ENCODE measurements at regions not wholly inside any gene's neighbourhood (a gene's known extent, or its start where the extent isn't known, plus 50 kb on each side); places are given as distances from the start of the nearest gene placed in this dataset.
A peak's percentile ranks its signal among the peaks of the same experiment; 100 is the strongest.

GRCh38 chr11:94671553-94672366 is 96.4 kb upstream of the AMOTL1 start:
- no peak for DNase-seq (ENCODE audit: low read depth in 2 of 2)

DNA sequence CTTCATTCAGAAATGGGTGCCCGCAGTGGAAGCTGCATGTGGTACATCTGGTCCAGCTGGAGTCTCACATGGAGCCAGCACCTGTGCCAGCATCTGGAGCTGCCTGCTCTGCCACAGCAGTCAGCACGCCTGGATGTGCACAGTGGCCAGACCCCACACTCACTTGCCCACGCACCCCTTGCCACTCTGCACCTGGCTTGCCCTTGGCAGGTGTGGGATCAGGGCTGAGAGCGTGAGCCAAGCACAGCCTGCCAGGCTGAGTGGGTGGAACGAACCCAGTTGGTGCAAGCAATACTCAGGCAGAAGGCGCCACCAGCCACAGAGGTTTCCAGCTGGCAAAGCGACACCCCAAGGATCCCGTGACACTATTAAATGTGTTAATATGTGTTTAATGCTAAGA is 95.5 kb upstream of the AMOTL1 start:
- DNase-seq (ENCODE audit: low read depth in 2 of 2): no peak

GRCh38 chr11:94673386-94673785 is 94.8 kb upstream of the AMOTL1 start:
- DNase-seq (ENCODE audit: low read depth in 2 of 2): no peak

GRCh38 chr11:94673951-94674491 is 94.1 kb upstream of the AMOTL1 start:
- no peak for DNase-seq (ENCODE audit: low read depth in 2 of 2)

- DNase-seq (ENCODE audit: low read depth in 2 of 2): no peak
These were observed 92.9 kb upstream of the AMOTL1 start for GRCh38 chr11:94675239-94675638.

DNA sequence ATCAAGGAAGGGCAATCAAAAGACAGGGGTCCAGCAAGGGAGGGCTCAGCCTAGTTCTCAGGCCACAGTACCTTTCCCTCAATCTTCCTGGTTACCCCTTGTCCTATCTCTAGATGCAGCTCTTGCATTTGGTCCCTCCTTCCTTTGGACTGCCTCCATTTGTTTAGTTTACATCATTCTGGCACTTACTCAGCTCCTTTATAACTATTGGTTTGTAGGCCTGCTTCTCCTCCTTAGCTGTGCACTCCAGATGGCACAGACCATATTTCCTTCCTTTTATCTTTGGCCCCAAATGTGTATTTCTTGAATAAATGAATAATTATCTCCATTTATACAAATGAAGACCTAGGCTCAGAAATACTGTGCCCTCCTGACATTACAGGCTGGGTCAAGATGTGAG is 92.3 kb upstream of the AMOTL1 start:
- DNase-seq (ENCODE audit: low read depth in 2 of 2): no peak

GRCh38 chr11:94676814-94677213 is 91.3 kb upstream of the AMOTL1 start:
- DNase-seq (ENCODE audit: low read depth in 2 of 2): no peak

GRCh38 chr11:94678236-94678635 is 89.9 kb upstream of the AMOTL1 start:
- DNase-seq (ENCODE audit: low read depth in 2 of 2): no peak

- no peak for DNase-seq (ENCODE audit: low read depth in 2 of 2)
These were observed 89.3 kb upstream of the AMOTL1 start for GRCh38 chr11:94678901-94679300.

DNA sequence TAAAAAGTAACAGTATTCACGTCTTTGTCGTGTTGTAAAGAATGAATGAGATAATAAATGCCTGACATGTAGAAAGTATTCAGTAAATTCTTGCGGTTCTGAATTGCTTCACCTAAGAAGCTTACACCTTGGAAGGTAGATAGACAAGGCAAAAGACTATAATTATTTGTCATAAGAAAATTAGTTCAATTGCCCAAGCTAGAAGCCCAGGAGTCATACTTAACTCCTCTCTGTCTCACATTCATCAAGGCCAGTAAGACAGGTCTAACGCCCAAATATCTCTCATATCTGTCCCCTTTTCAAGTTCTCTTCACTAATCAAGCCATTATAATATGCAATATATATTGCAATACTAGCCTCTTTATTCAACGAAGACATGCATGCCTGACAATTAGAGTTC is 87.7 kb upstream of the AMOTL1 start:
- DNase-seq (ENCODE audit: low read depth in 2 of 2): no peak

DNA sequence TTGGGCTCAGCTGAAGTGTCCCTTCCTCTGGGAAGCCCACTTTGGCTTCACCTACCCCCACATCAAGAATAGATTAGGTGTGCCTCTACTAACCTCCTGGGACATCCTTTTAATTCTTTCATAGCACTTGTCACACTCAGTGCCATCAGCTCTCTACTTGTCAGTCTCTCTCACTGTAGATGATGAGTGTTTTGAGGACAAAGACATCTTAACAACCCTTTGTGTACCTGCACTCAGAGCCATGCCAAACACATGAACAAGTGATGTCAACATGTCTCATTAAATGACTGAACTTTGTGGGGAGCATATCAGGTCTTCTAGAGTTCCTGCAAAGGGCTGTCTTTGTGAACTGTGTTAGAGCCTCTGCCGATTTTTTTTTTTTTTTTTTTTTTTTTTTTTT is 87.0 kb upstream of the AMOTL1 start:
- DNase-seq (ENCODE audit: low read depth in 2 of 2): no peak

DNA sequence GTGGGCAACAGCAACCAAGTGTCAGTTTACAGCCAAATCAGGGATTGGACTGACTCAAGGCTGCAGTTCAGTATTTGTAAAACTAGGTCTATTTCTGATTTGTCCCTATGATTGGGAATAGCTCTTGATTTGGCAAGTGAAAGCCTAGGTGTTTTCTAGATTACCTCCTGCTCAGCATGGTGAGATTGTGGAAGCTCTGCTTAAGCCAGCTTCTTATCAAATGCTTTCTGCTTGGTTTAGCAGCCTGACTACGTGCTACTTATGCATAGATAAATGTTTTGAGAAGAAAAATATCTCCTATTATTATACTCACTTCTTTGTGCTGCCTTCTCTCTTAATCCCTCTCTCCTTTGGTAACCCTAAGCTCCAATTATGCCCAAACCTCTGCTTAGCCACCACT is 86.3 kb upstream of the AMOTL1 start:
- no peak for DNase-seq (ENCODE audit: low read depth in 2 of 2)

GRCh38 chr11:94694309-94695060 is 73.7 kb upstream of the AMOTL1 start:
- no peak for DNase-seq (ENCODE audit: low read depth in 2 of 2)

- no peak for DNase-seq (ENCODE audit: low read depth in 2 of 2)
These were observed 71.0 kb upstream of the AMOTL1 start for GRCh38 chr11:94697156-94697555.

DNA sequence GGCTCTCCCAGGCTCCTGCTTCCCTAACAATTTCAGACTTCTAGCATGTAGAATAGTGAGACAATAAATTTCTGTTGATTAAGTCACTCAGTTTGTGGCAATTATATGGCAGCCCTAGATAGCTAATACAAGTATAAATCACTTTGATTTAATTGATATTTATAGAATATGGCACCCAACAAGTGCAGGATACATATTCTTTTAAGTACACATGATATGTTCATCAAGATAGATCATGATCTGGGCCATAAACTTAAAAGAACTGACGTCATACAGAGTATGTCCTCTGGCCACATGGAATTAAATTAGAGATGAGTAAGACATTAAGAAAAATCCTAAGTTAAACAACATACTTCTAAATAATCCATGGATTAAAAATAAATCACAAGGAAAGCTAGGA is 67.5 kb upstream of the AMOTL1 start:
- DNase-seq (ENCODE audit: low read depth in 2 of 2): peak; percentile 2

- DNase-seq (ENCODE audit: low read depth in 2 of 2): no peak
These were observed 65.7 kb upstream of the AMOTL1 start for GRCh38 chr11:94702481-94702880.

- no peak for DNase-seq (ENCODE audit: low read depth in 2 of 2)
These were observed 62.7 kb upstream of the AMOTL1 start for GRCh38 chr11:94705419-94705818.

DNA sequence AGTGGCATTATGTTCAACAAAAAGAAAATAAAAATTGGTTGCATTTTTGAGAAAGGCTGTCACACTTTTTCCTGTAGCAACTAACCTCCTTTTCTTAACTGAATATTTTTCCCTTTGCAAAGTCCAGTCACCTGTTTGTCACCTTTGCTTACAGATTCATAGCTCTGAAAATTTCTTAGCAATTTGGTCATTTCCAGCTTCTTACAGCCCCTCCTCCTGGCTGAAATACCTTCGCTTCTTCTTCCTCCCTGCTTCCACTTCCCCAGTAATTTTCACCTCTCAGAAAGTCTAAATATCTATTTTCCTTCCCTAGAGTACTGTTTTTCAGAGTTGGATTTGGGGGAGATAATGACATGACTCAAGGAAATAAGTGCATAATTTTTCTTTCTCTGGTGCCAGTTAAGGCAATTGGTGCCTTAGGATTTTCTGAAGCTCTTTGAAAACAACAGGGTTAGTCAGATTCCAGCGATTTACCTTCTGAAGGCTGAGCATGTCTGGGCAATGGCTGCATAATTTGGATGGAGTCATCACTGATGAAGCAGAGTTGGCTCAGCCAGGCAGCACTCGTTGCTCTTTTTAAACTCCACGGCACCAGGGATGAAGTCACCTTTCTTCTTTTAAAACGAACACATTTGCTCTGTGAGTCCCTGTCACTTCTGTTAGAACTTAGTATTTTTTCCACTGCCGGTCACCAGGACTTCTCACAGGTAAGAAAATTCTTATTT is 62.1 kb upstream of the AMOTL1 start:
- no peak for DNase-seq (ENCODE audit: low read depth in 2 of 2)

DNA sequence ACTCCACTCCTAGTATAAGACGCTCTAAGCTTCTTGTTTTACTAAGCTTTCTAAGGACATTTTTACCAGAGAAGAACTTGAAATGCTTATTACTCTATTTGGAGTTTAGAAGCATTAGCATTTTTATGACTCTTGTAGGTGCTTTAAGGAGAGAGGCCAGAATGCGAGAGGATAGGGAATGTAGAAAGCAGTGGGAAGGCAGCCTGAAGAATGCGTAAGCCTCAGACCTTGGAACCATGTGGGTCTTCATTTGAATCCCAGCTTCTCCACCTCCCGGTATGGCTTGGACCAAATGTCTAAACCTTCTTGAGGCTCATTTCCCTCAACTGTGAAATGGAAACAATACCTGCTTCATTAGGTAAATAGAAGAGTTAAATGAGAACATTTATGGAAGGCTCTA is 60.0 kb upstream of the AMOTL1 start:
- DNase-seq (ENCODE audit: low read depth in 2 of 2): no peak

GRCh38 chr11:94708642-94709041 is 59.5 kb upstream of the AMOTL1 start:
- no peak for DNase-seq (ENCODE audit: low read depth in 2 of 2)

DNA sequence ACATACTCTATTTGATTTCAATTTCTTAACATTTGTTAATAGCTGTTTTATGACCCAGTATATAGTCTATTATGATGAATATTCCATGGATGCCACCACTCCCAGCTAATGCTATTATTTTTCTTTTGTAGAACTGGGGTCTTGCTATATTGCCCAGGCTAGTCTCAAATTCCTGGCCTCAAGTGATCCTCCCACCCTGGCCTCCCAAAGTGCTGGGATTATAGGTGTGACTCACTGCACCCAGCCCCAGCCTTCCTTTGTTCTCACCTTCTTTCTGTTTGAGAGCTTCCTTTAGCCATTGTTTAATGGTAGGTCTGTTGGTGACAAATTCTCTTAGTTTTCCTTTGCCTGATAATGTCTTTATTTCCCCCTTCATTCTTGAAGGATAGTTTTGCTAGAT is 52.9 kb upstream of the AMOTL1 start:
- no peak for DNase-seq (ENCODE audit: low read depth in 2 of 2)

DNA sequence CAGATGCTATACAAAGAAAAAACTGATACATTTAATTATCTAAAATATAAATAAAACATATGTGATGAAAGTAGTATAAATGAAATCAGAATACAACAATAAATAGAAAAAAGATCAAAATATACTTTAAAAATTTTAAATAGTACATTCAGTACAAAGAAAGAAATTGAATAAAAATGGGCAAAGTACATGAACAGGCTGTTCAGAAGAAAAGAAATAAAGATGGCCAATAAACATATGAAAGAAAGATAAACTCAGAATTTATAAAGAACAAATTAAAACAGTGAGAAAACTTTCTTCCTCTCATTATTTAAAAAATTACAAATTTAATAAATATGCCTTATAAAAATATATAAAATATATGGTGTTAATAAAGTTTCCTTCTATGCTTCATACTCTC is 50.5 kb upstream of the AMOTL1 start:
- no peak for DNase-seq (ENCODE audit: low read depth in 2 of 2)

Measured in fibroblast of skin of left quadriceps (primary cell).